Osteocyte (in vitro differentiated cells): ENCODE measurements at regions not wholly inside any gene's neighbourhood (a gene's known extent, or its start where the extent isn't known, plus 50 kb on each side); places are given as distances from the start of the nearest gene placed in this dataset.
A peak's percentile ranks its signal among the peaks of the same experiment; 100 is the strongest.

Experiments used
- DNase-seq: peaks from one replicate; pipeline ENCODE4 v3.0.0; 2021; ENCODE audit warnings: mixed read lengths; ENCODE audit not compliant: unreplicated experiment; ENCODE audit errors: extremely low spot score
- H3K27ac Mint-ChIP-seq: one replicate; pipeline ENCODE4 v1.8.0; 2021; ENCODE audit warnings: mild to moderate bottlenecking, mixed read lengths; ENCODE audit not compliant: unreplicated experiment
- H3K27me3 Mint-ChIP-seq: one replicate; pipeline ENCODE4 v1.8.0; 2021; ENCODE audit warnings: mixed read lengths; ENCODE audit not compliant: unreplicated experiment
- H3K36me3 Mint-ChIP-seq: one replicate; pipeline ENCODE4 v1.8.0; 2021; ENCODE audit warnings: mixed read lengths; ENCODE audit not compliant: unreplicated experiment
- H3K4me1 Mint-ChIP-seq: one replicate; pipeline ENCODE4 v1.8.0; 2021; ENCODE audit warnings: mixed read lengths; ENCODE audit not compliant: unreplicated experiment
- H3K4me3 Mint-ChIP-seq: one replicate; pipeline ENCODE4 v1.8.0; 2021; ENCODE audit warnings: mild to moderate bottlenecking, moderate library complexity, mixed read lengths; ENCODE audit not compliant: unreplicated experiment
- H3K9me3 Mint-ChIP-seq: one replicate; pipeline ENCODE4 v1.8.0; 2021; ENCODE audit warnings: mixed read lengths; ENCODE audit not compliant: unreplicated experiment
- CTCF ChIP-seq: fragments of 200-600 bp; sonication (generic); IDR thresholded peaks from 2 replicates; pipeline ENCODE4 v1.5.0; 2021; ENCODE audit warnings: antibody characterized with exemption, mild to moderate bottlenecking, moderate library complexity

- Mint-ChIP-seq H3K4me1 (no peaks in the 10 kb centered on the region), H3K9me3 (no peaks in the 10 kb centered on the region), H3K27ac (no peak overlapping the region), H3K27me3 (peaks cover 7% of the 10 kb centered on the region), H3K36me3 (no peaks in the 10 kb centered on the region), H3K4me3 (no peak overlapping the region)
- TF ChIP-seq CTCF = no peak
- DNase-seq = no peak
Observed at GRCh38 chr2:156157670-156158069, 174.9 kb downstream of the NR4A2 start.

- Mint-ChIP-seq H3K4me3 (no peak overlapping the region), H3K27me3 (peaks cover 7% of the 10 kb centered on the region), H3K9me3 (no peaks in the 10 kb centered on the region), H3K36me3 (no peaks in the 10 kb centered on the region), H3K4me1 (no peaks in the 10 kb centered on the region), H3K27ac (no peak overlapping the region)
- no peak for DNase-seq
- TF ChIP-seq CTCF = peak; percentile 22
Observed at GRCh38 chr2:156156580-156156979, 175.9 kb downstream of the NR4A2 start.

GRCh38 chr2:156155319-156155718 lies 177.2 kb downstream of the NR4A2 start:
- no peak for DNase-seq
- Mint-ChIP-seq H3K27me3 (peaks cover 6% of the 10 kb centered on the region), H3K9me3 (no peaks in the 10 kb centered on the region), H3K27ac (no peak overlapping the region), H3K4me1 (no peaks in the 10 kb centered on the region), H3K36me3 (no peaks in the 10 kb centered on the region), H3K4me3 (no peak overlapping the region)
- no peak for TF ChIP-seq CTCF

GRCh38 chr2:156151351-156151750 lies 181.2 kb downstream of the NR4A2 start:
- TF ChIP-seq CTCF = no peak
- H3K27me3 Mint-ChIP-seq = peaks cover 2% of the 10 kb centered on the region
- no peak overlapping the region for H3K4me3 Mint-ChIP-seq
- no peak for DNase-seq
- no peaks in the 10 kb centered on the region for H3K4me1 Mint-ChIP-seq
- H3K27ac Mint-ChIP-seq = no peak overlapping the region
- H3K9me3 Mint-ChIP-seq = no peaks in the 10 kb centered on the region
- H3K36me3 Mint-ChIP-seq = no peaks in the 10 kb centered on the region

- H3K9me3 Mint-ChIP-seq = no peaks in the 10 kb centered on the region
- H3K27me3 Mint-ChIP-seq = peaks cover 2% of the 10 kb centered on the region
- no peak overlapping the region for H3K4me3 Mint-ChIP-seq
- no peaks in the 10 kb centered on the region for H3K4me1 Mint-ChIP-seq
- no peak for DNase-seq
- no peaks in the 10 kb centered on the region for H3K36me3 Mint-ChIP-seq
- TF ChIP-seq CTCF = no peak
- no peak overlapping the region for H3K27ac Mint-ChIP-seq
Observed at GRCh38 chr2:156147594-156148330, 184.8 kb downstream of the NR4A2 start.
